C4-2B (cell line): ENCODE measurements at regions not wholly inside any gene's neighbourhood (a gene's known extent, or its start where the extent isn't known, plus 50 kb on each side); places are given as distances from the start of the nearest gene placed in this dataset.

Experiments
- ZFX ChIP-seq: fragments of 450-650 bp; IDR thresholded peaks from 2 replicates; pipeline ENCODE4 v1.6.1; 2017
- TF ChIP-seq, protein P1 (sequence below): fragments of 450-650 bp; conservative IDR thresholded peaks from 2 replicates; pipeline ENCODE4 v1.5.1; 2017; ENCODE audit warnings: mild to moderate bottlenecking

DNA sequence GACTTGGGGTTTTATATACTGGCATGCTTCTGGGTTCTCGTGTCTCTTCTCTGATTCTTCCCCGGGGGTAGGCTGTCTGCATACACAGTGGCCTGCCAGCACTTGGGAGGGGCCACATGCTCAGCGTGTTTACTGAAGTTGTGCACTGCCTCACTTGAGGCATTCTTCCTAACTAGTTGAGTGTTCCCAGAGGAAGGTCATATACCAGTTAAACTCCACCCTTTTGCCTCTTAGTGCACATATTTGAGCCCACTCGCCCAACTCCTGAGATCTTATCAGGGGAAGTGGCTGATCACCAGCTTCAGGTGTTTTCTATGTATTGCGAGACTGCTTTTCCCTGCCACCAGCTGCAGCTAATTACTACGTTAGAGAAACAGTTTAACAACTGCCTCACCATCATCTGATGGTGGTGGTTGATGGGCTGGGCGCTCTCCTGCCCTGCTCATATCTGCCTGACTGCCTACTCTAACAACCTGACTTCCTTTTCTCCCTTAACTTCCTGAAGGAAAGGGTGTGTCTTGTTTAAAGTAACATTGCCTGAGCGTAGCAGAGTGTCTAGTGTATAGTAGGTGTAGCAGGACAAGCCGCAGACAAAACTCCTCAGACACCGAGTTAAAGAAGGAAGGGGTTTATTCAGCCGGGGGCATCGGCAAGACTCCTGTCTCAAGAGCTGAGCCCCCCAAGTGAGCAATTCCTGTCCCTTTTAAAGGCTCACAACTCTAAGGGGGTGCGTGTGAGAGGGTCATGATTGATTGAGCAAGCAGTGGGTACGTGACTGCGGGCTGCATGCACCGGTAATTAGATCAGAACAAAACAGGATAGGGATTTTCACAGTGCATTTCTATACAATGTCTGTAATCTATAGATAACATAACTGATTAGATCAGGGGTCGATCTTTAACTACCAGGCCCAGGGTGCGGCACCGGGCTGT lies 60.1 kb upstream of the CLINT1 start:
- TF ChIP-seq, protein P1, sequence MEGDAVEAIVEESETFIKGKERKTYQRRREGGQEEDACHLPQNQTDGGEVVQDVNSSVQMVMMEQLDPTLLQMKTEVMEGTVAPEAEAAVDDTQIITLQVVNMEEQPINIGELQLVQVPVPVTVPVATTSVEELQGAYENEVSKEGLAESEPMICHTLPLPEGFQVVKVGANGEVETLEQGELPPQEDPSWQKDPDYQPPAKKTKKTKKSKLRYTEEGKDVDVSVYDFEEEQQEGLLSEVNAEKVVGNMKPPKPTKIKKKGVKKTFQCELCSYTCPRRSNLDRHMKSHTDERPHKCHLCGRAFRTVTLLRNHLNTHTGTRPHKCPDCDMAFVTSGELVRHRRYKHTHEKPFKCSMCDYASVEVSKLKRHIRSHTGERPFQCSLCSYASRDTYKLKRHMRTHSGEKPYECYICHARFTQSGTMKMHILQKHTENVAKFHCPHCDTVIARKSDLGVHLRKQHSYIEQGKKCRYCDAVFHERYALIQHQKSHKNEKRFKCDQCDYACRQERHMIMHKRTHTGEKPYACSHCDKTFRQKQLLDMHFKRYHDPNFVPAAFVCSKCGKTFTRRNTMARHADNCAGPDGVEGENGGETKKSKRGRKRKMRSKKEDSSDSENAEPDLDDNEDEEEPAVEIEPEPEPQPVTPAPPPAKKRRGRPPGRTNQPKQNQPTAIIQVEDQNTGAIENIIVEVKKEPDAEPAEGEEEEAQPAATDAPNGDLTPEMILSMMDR: no peak
- no peak for TF ChIP-seq ZFX
